K562 (cell line): ENCODE measurements at regions not wholly inside any gene's neighbourhood (a gene's known extent, or its start where the extent isn't known, plus 50 kb on each side); places are given as distances from the start of the nearest gene placed in this dataset.

ENCODE experiments used
- RBM25 ChIP-seq: fragments of 200-400 bp; formaldehyde crosslinking; IDR thresholded peaks from 2 replicates; pipeline ENCODE4 v1.6.1; 2018; ENCODE audit warnings: low read length, low read depth, moderate library complexity; ENCODE audit not compliant: severe bottlenecking
- SIRT6 ChIP-seq: IDR thresholded peaks from one replicate; pipeline ENCODE4 v1.6.1; 2012; ENCODE audit warnings: low read depth, mild to moderate bottlenecking, control low read depth, inconsistent platforms, low read length, moderate library complexity

DNA sequence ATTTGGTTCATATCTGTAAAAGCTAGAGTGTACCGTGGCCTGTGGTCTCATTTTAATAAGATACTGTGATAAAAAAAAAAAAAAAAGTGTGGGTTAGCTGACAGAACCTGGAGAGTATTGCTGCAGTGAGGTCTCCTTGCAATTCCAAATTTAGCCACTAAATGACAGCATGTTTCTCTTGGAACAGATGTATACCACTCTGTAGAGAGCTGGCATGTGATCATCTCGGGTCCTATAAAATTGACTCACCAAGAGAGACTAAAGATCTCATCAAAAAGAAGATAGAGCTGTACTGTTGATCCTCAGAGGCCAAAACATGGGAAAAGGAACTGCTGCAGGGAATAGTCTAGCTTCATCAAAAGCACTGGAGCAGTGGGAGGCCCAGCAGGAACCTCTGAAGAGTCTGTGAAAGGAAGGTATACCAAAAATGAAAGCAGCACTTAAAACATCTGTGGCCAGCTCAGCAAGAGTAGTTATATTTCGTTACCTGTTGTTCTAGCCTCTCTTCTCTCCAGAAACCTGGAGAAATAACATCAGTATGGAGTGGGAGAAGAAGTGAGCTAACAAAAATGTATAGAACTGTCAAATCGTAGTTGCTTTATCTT is 826.8 kb downstream of the EFNA5 start:
- no peak for TF ChIP-seq RBM25
- TF ChIP-seq SIRT6 = no peak
